KG1 (cell line): ENCODE measurements at regions not wholly inside any gene's neighbourhood (a gene's known extent, or its start where the extent isn't known, plus 50 kb on each side); places are given as distances from the start of the nearest gene placed in this dataset.

ENCODE experiments used
- DNase-seq: peaks from one replicate; lab custom pipeline; 2025; lab: John Stamatoyannopoulos, UW

GRCh38 chr14:58783792-58784511 is 146.2 kb downstream of the DACT1 start:
- DNase-seq, result no peak

- no peak for DNase-seq
Measured at GRCh38 chr14:58784931-58785330, 147.2 kb downstream of the DACT1 start.

- DNase-seq, result no peak
Measured at GRCh38 chr14:58785701-58786100, 147.9 kb downstream of the DACT1 start.

- no peak for DNase-seq
Measured at GRCh38 chr14:58787592-58787991, 149.8 kb downstream of the DACT1 start.

GRCh38 chr14:58788655-58789503 is 151.1 kb downstream of the DACT1 start:
- no peak for DNase-seq

- no peak for DNase-seq
Measured at GRCh38 chr14:58789736-58790135, 152.0 kb downstream of the DACT1 start.

- DNase-seq, result no peak
Measured at GRCh38 chr14:58792416-58792815, 154.7 kb downstream of the DACT1 start.

GRCh38 chr14:58793131-58793740 is 155.5 kb downstream of the DACT1 start:
- DNase-seq, result no peak

GRCh38 chr14:58794993-58795762 is 157.4 kb downstream of the DACT1 start:
- DNase-seq, result no peak

GRCh38 chr14:58796242-58797009 is 158.7 kb downstream of the DACT1 start:
- no peak for DNase-seq

GRCh38 chr14:58797010-58797429 is 159.3 kb downstream of the DACT1 start:
- no peak for DNase-seq

- no peak for DNase-seq
Measured at GRCh38 chr14:58798173-58798572, 160.4 kb downstream of the DACT1 start.

GRCh38 chr14:58801086-58801485 is 163.3 kb downstream of the DACT1 start:
- DNase-seq, result no peak

- DNase-seq, result no peak
Measured at GRCh38 chr14:58805057-58805456, 167.3 kb downstream of the DACT1 start.

- DNase-seq, result no peak
Measured at GRCh38 chr14:58805605-58806409, 168.0 kb downstream of the DACT1 start.

- DNase-seq, result no peak
Measured at GRCh38 chr14:58807191-58807590, 169.4 kb downstream of the DACT1 start.

GRCh38 chr14:58808828-58809227 is 171.1 kb downstream of the DACT1 start:
- DNase-seq, result no peak

- DNase-seq, result no peak
Measured at GRCh38 chr14:58809520-58809919, 171.8 kb downstream of the DACT1 start.

- DNase-seq, result no peak
Measured at GRCh38 chr14:58812050-58812910, 174.5 kb downstream of the DACT1 start.

- DNase-seq, result no peak
Measured at GRCh38 chr14:58813745-58814144, 176.0 kb downstream of the DACT1 start.
